K562 (cell line): ENCODE measurements at regions not wholly inside any gene's neighbourhood (a gene's known extent, or its start where the extent isn't known, plus 50 kb on each side); places are given as distances from the start of the nearest gene placed in this dataset.
A peak's percentile ranks its signal among the peaks of the same experiment; 100 is the strongest.

Experiments
- CREB1 ChIP-seq, 2 experiments: sonication (generic) in 1 of 2; formaldehyde crosslinking in 1 of 2; IDR thresholded peaks; 2 replicates each; pipeline versions ENCODE4 v1.6.1 to v1.8.0; 2012 to 2022; ENCODE audit warnings: inconsistent platforms in 1 of 2, mild to moderate bottlenecking in 1 of 2, missing genetic modification reagents in 1 of 2, moderate library complexity in 1 of 2
- ETV6 ChIP-seq, 3 experiments: fragments of 150-350 bp in 1 of 3; sonication (generic) in 1 of 3; formaldehyde crosslinking in 1 of 3; IDR thresholded peaks; 2 replicates each; pipeline versions ENCODE4 v1.6.1 to v1.8.0; 2014 to 2022; ENCODE audit warnings: borderline replicate concordance in 2 of 3, low read depth in 2 of 3, antibody characterized with exemption in 1 of 3, low read length in 1 of 3, mild to moderate bottlenecking in 1 of 3, missing genetic modification reagents in 1 of 3
- EZH2 ChIP-seq: IDR thresholded peaks from 2 replicates; pipeline ENCODE4 v1.6.1; 2012; ENCODE audit warnings: low read depth, mild to moderate bottlenecking, inconsistent platforms, low read length, borderline replicate concordance
- FOS ChIP-seq: IDR thresholded peaks from 3 replicates; pipeline ENCODE4 v1.6.1; 2011; ENCODE audit not compliant: insufficient read length; ENCODE audit errors: extremely low read depth
- GTF2B ChIP-seq: IDR thresholded peaks from 2 replicates; pipeline ENCODE4 v1.6.1; 2011; ENCODE audit not compliant: insufficient read length; ENCODE audit errors: extremely low read depth
- GTF3C2 ChIP-seq: IDR thresholded peaks from 3 replicates; pipeline ENCODE4 v1.6.1; 2011; ENCODE audit warnings: borderline replicate concordance, mild to moderate bottlenecking, moderate library complexity; ENCODE audit not compliant: insufficient read length; ENCODE audit errors: extremely low read depth
- HDAC2 ChIP-seq: fragments of 450-650 bp; IDR thresholded peaks from 2 replicates; pipeline ENCODE4 v1.6.1; 2016; ENCODE audit warnings: mild to moderate bottlenecking
- MBD1 ChIP-seq: fragments of 250-450 bp; sonication (Bioruptor Pico); IDR thresholded peaks from 2 replicates; pipeline ENCODE4 v1.8.0; 2022; ENCODE audit warnings: inconsistent platforms
- NCOA2 ChIP-seq, 2 experiments: fragments of 450-650 bp; IDR thresholded peaks; 2 replicates each; pipeline ENCODE4 v1.6.1; 2018; ENCODE audit warnings: mild to moderate bottlenecking in 2 of 2, moderate library complexity in 1 of 2; ENCODE audit not compliant: partially characterized antibody in 2 of 2
- ZBTB1 ChIP-seq: sonication (generic); formaldehyde crosslinking; IDR thresholded peaks from 2 replicates; pipeline ENCODE4 v1.8.1; 2023; ENCODE audit warnings: missing genetic modification reagents, low read depth, mild to moderate bottlenecking, borderline replicate concordance
- ZHX1 ChIP-seq: fragments of 150-350 bp; conservative IDR thresholded peaks from 2 replicates; pipeline ENCODE4 v1.6.1; 2014; ENCODE audit warnings: low read length
- ZNF280A ChIP-seq: fragments of 450-650 bp; IDR thresholded peaks from 2 replicates; pipeline ENCODE4 v1.6.1; 2018; ENCODE audit warnings: mild to moderate bottlenecking, low read depth; ENCODE audit not compliant: partially characterized antibody
- ZNF347 ChIP-seq: fragments of 450-650 bp; formaldehyde crosslinking; IDR thresholded peaks from 2 replicates; pipeline ENCODE4 v1.4.0; 2020; ENCODE audit warnings: low read depth, mild to moderate bottlenecking, moderate library complexity
- ZNF431 ChIP-seq: sonication (generic); formaldehyde crosslinking; IDR thresholded peaks from 2 replicates; pipeline ENCODE4 v1.8.0; 2022; ENCODE audit warnings: mild to moderate bottlenecking, missing genetic modification reagents
- ZNF644 ChIP-seq: fragments of 200-800 bp; sonication (Bioruptor generic); IDR thresholded peaks from 2 replicates; pipeline ENCODE4 v1.6.1; 2016; ENCODE audit warnings: low read depth, missing genetic modification characterization, missing compliant biosample characterization

- no peak for TF ChIP-seq ZHX1
- TF ChIP-seq CREB1 (IDR thresholded peaks at IDR 0.05) = no peak
- TF ChIP-seq CREB1 (CRISPR knock-in tag; IDR thresholded peaks at IDR 0.05) = no peak
- no peak for TF ChIP-seq FOS
- TF ChIP-seq ETV6 (IDR thresholded peaks at IDR 0.05; ENCODE audit: borderline replicate concordance in 1 of 2, low read depth in 2 of 2, low read length in 1 of 2) = no peak
- no peak for TF ChIP-seq ETV6 (CRISPR knock-in tag; IDR thresholded peaks at IDR 0.05; ENCODE audit: borderline replicate concordance)
- TF ChIP-seq MBD1 (CRISPR knock-in tag) = no peak
- no peak for TF ChIP-seq GTF2B
- TF ChIP-seq ZNF644 (tag) = peak; percentile 75; the same call in 1 of the 2 replicates
- TF ChIP-seq ZNF280A = no peak
- TF ChIP-seq NCOA2 (IDR thresholded peaks at IDR 0.05; ENCODE audit: partially characterized antibody in 2 of 2) = no peak
- TF ChIP-seq ZBTB1 = no peak
- no peak for TF ChIP-seq EZH2
- TF ChIP-seq GTF3C2 = no peak
- TF ChIP-seq ZNF431 (CRISPR knock-in tag) = no peak
- 0 out of 2 replicates have a peak, but pooled peaks have one; percentile 63 for TF ChIP-seq ZNF347 (CRISPR knock-in tag)
- no peak for TF ChIP-seq HDAC2
These were observed 91.2 kb downstream of the ARRDC3 start (continued) for GRCh38 chr5:91291628-91292569.
